OCI-LY1 (cell line): ENCODE measurements at regions not wholly inside any gene's neighbourhood (a gene's known extent, or its start where the extent isn't known, plus 50 kb on each side); places are given as distances from the start of the nearest gene placed in this dataset.

Source experiments
- H2AFZ ChIP-seq: fragments of 200-600 bp; sonication (generic), shearing (Covaris generic); 2 replicates; pipeline ENCODE4 v1.6.0; 2014; ENCODE audit warnings: antibody characterized with exemption, mild to moderate bottlenecking, low read length
- H3F3A ChIP-seq: fragments of 200-600 bp; sonication (generic), shearing (Covaris generic); 2 replicates; pipeline ENCODE4 v1.6.0; 2014; ENCODE audit warnings: mild to moderate bottlenecking, antibody characterized with exemption, low read length, moderate library complexity; ENCODE audit not compliant: insufficient read depth
- H3K27ac ChIP-seq: fragments of 200-600 bp; sonication (generic); 2 replicates; pipeline ENCODE4 v1.5.1; 2014; ENCODE audit warnings: low read length, mixed run types, mild to moderate bottlenecking, low read depth; ENCODE audit not compliant: poor library complexity, severe bottlenecking
- H3K27me3 ChIP-seq: fragments of 200-600 bp; sonication (generic); 2 replicates; pipeline ENCODE4 v1.6.0; 2014; ENCODE audit warnings: antibody characterized with exemption, mild to moderate bottlenecking, low read length, moderate library complexity; ENCODE audit not compliant: insufficient read depth
- H3K36me3 ChIP-seq: fragments of 200-600 bp; sonication (generic); 2 replicates; pipeline ENCODE4 v1.6.1; 2014; ENCODE audit warnings: mild to moderate bottlenecking, antibody characterized with exemption, low read length, moderate library complexity, mixed read lengths; ENCODE audit not compliant: insufficient read depth
- H3K4me1 ChIP-seq: fragments of 200-600 bp; sonication (generic); 2 replicates; pipeline ENCODE4 v1.5.1; 2014; ENCODE audit warnings: mild to moderate bottlenecking, low read length, moderate library complexity; ENCODE audit not compliant: insufficient read depth, severe bottlenecking
- H3K4me2 ChIP-seq: fragments of 200-600 bp; sonication (generic), shearing (Covaris generic); 2 replicates; pipeline ENCODE4 v1.6.1; 2014; ENCODE audit warnings: low read length
- H3K4me3 ChIP-seq: fragments of 200-600 bp; sonication (generic); 2 replicates; pipeline ENCODE4 v1.5.1; 2014; ENCODE audit warnings: low read length, low read depth, mild to moderate bottlenecking, mixed read lengths; ENCODE audit not compliant: poor library complexity, severe bottlenecking
- H3K79me2 ChIP-seq: fragments of 200-600 bp; shearing (Covaris generic); 2 replicates; pipeline ENCODE4 v1.6.1; 2016; ENCODE audit warnings: mixed run types, low read length, mixed read lengths; ENCODE audit not compliant: insufficient read depth
- H3K9ac ChIP-seq: fragments of 200-600 bp; sonication (generic), shearing (Covaris generic); 2 replicates; pipeline ENCODE4 v1.6.1; 2014; ENCODE audit warnings: mild to moderate bottlenecking, low read length, mixed read lengths
- H3K9me2 ChIP-seq: fragments of 200-600 bp; sonication (generic), shearing (Covaris generic); 2 replicates; pipeline ENCODE4 v1.6.1; 2014; ENCODE audit warnings: low read depth, mild to moderate bottlenecking, low read length, mixed read lengths
- H3K9me3 ChIP-seq: fragments of 200-600 bp; shearing (Covaris generic); 2 replicates; pipeline ENCODE4 v1.6.1; 2014; ENCODE audit warnings: low read length, mixed read lengths
- H4K20me1 ChIP-seq: fragments of 200-600 bp; sonication (generic), shearing (Covaris generic); 2 replicates; pipeline ENCODE4 v1.6.0; 2016; ENCODE audit warnings: mild to moderate bottlenecking, low read length; ENCODE audit not compliant: insufficient read depth
- CTCF ChIP-seq: fragments of 200-600 bp; sonication (generic), shearing (Covaris generic); IDR thresholded peaks from 2 replicates; pipeline ENCODE4 v1.5.1; 2017; ENCODE audit warnings: mild to moderate bottlenecking, antibody characterized with exemption, low read length, moderate library complexity, mixed read lengths
- EZH2 ChIP-seq: fragments of 200-600 bp; sonication (generic), shearing (Covaris generic); IDR thresholded peaks from 2 replicates; pipeline ENCODE4 v1.8.0; 2017; ENCODE audit warnings: borderline replicate concordance, mixed run types, mild to moderate bottlenecking, antibody characterized with exemption, low read length, moderate library complexity, mixed read lengths

DNA sequence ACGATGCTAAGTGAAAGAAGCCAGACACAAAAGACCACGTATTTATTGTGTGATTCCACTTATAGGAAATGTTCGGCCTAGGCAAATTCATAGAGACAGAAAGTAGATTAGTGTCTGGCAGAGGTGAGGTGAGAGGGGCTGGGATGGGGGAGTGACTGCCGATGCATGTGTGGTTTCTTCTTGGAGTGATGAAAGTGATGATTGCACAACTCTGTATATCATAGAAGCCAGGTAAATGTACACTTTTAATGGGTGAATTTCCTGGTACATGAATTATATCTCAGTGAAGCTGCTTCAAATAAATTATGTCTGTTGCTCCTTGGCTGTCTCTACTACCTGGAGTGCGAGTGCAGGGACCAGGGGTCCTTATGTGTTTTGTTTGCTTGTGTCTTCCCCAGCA is 76.2 kb upstream of the PTCH1 start:
- H3K9me2 ChIP-seq = no peaks in the 10 kb centered on the region
- TF ChIP-seq CTCF (no peak), EZH2 (no peak)
- H3K79me2 ChIP-seq = no peaks in the 10 kb centered on the region
- H4K20me1 ChIP-seq = no peaks in the 10 kb centered on the region
- peaks cover 3% of the 10 kb centered on the region; the same call in 1 of the 2 replicates for H3K27me3 ChIP-seq
- H3K36me3 ChIP-seq = no peaks in the 10 kb centered on the region
- no peaks in the 10 kb centered on the region for H3K4me1 ChIP-seq
- H3K9me3 ChIP-seq = no peaks in the 10 kb centered on the region
- no peaks in the 10 kb centered on the region for H3F3A ChIP-seq
- H2AFZ ChIP-seq = no peak overlapping the region
- H3K9ac ChIP-seq = no peak overlapping the region
- no peak overlapping the region for H3K27ac ChIP-seq
- no peak overlapping the region for H3K4me2 ChIP-seq
- no peak overlapping the region for H3K4me3 ChIP-seq

DNA sequence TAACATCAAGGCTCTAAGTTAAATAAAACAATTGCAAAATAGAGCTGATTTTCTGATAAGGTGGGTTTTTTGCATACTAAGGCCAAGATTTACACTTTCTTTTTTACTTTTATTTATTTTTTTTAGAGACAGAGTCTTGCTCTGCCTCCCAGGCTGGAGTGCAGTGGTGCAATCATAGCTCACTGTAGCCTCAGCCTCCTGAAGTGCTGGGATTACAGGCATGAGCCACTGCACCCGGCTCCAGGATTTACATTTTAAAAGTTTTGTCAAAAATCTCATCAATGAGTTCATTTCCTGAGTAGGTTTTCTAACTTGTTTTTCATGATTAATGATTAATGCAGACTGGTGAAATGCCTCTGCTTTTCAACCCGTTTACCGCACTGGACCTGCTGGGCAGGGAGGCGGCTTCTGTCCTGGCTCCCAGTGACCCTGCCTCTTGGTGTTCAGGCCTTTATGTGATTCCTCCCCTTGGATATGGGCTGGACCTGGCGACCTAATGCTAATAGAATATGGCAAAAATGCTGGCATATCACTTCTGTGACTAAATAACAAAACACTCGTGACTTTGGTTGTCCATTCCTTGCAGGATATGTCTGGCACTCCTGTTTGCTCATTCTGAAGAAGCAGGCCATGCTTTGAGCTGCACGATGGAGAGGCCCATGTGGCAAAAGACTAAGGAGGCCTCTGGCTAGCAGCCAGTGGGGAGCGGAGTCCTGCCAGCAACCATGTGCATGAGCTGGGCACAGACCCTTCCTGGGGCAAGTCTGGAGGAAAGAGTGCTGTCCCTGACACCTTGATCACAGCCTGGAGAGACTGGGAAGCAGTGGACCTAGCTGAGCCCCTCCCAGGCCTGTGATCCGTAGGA is 72.2 kb upstream of the PTCH1 start:
- H2AFZ ChIP-seq = no peak overlapping the region
- no peaks in the 10 kb centered on the region for H3K36me3 ChIP-seq
- H4K20me1 ChIP-seq = no peaks in the 10 kb centered on the region
- no peak overlapping the region for H3K4me2 ChIP-seq
- peaks cover 7% of the 10 kb centered on the region; the same call in 1 of the 2 replicates for H3K27me3 ChIP-seq
- no peak overlapping the region for H3K9ac ChIP-seq
- no peaks in the 10 kb centered on the region for H3K9me3 ChIP-seq
- no peak overlapping the region for H3K27ac ChIP-seq
- H3K79me2 ChIP-seq = no peaks in the 10 kb centered on the region
- no peaks in the 10 kb centered on the region for H3F3A ChIP-seq
- H3K9me2 ChIP-seq = no peaks in the 10 kb centered on the region
- TF ChIP-seq CTCF (no peak), EZH2 (no peak)
- H3K4me1 ChIP-seq = no peaks in the 10 kb centered on the region
- H3K4me3 ChIP-seq = no peak overlapping the region

DNA sequence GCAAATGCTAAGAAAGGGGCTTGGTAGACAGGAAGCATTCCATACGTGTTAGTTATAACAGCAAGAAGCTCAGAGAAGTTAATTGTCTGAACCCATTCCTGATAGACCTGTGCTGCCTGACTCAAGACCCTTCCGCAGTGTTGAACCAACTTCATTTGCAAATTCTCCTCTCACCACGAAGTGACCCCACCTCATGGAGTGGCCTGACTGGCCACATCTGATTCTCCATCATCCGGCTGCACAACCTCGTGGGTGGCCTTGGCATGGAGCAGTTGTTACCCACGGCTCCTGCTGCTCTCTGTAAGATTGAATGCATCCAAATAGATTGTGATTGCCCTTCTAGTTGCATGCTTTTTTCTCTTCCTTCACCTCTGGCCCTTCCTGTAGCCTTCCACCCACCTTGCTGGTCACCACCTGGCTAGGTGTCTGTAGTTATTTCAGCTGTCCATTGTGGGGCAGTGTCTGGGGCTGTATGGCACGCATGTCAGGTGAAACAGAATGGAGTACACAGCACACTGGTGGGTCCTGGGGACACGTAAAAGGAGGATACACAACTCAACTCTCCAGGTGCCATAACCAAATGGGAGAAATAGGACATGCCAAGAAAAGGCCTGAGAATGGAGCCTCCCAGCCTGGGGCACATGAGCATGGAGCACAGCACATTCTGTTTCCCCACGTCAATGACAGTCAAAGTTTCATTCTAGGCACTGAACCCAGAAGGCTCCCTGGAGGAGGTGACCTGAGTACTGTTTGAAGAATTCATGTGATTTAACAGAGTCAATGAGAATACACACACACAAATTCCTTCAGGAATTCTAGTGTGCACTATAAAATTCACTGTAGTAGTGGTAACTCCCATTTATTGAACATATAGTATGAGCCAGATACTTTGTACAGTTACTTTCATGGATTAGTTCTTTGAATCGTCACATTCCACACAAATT is 70.5 kb upstream of the PTCH1 start:
- Histone ChIP-seq H3K9me3 (no peaks in the 10 kb centered on the region), H3K9me2 (no peaks in the 10 kb centered on the region), H3K4me2 (no peak overlapping the region), H2AFZ (no peak overlapping the region), H3K27me3 (0 out of 2 replicates have a peak, but pooled peaks cover 4% of the 10 kb centered on the region), H3K4me3 (no peak overlapping the region), H3F3A (no peaks in the 10 kb centered on the region), H3K27ac (no peak overlapping the region), H3K9ac (no peak overlapping the region), H4K20me1 (no peaks in the 10 kb centered on the region), H3K4me1 (no peaks in the 10 kb centered on the region), H3K79me2 (no peaks in the 10 kb centered on the region), H3K36me3 (no peaks in the 10 kb centered on the region)
- TF ChIP-seq CTCF = no peak
- TF ChIP-seq EZH2 = no peak
